ENCODE measurements at regions not wholly inside any gene's neighbourhood (a gene's known extent, or its start where the extent isn't known, plus 50 kb on each side); places are given as distances from the start of the nearest gene placed in this dataset.
A peak's percentile ranks its signal among the peaks of the same experiment; 100 is the strongest.

GRCh38 chr14:80049055-80049454, 162.2 kb downstream of the DIO2 start:
- no peaks in the 10 kb centered on the region for H3K36me3 Mint-ChIP-seq (ENCODE audit: insufficient read depth, unreplicated experiment)
- no peak overlapping the region for H3K27ac Mint-ChIP-seq (ENCODE audit: unreplicated experiment)
- no peak overlapping the region for H3K4me3 Mint-ChIP-seq (ENCODE audit: unreplicated experiment)
- intact Hi-C loops (cut with micrococcal nuclease; ENCODE audit: unreplicated experiment): no loop called here
- ChIA-PET CTCF (no interaction called here), POLR2A (no interaction called here)
- DNase-seq: no peak
- Histone ChIP-seq H3K4me3 (ENCODE audit: low read depth, low read length) (no peak overlapping the region), H3K36me3 (ENCODE audit: control insufficient read depth, insufficient read depth, low read length) (no peaks in the 10 kb centered on the region), H3K27me3 (replicated peaks; ENCODE audit: control insufficient read depth, insufficient read depth, low read length) (no peaks in the 10 kb centered on the region), H3K9me3 (no peaks in the 10 kb centered on the region), H3K4me1 (no peaks in the 10 kb centered on the region)
- no TSS peak for BruUV-seq (replicated peaks)
- no peaks in the 10 kb centered on the region for H3K9me3 Mint-ChIP-seq (ENCODE audit: unreplicated experiment)
- no peak for TF ChIP-seq CTCF (IDR thresholded peaks at IDR 0.05; ENCODE audit: insufficient read depth in 1 of 2, low read depth in 1 of 2, low read length in 1 of 2, severe bottlenecking in 1 of 2, unreplicated experiment in 1 of 2)
- no peaks in the 10 kb centered on the region for H3K4me1 Mint-ChIP-seq (ENCODE audit: low read depth, unreplicated experiment)
- H3K27me3 Mint-ChIP-seq (ENCODE audit: insufficient read depth, unreplicated experiment): no peaks in the 10 kb centered on the region

GRCh38 chr14:80047761-80048160, 163.5 kb downstream of the DIO2 start:
- no peak for TF ChIP-seq CTCF (IDR thresholded peaks at IDR 0.05; ENCODE audit: insufficient read depth in 1 of 2, low read depth in 1 of 2, low read length in 1 of 2, severe bottlenecking in 1 of 2, unreplicated experiment in 1 of 2)
- Histone ChIP-seq H3K36me3 (ENCODE audit: control insufficient read depth, insufficient read depth, low read length) (no peaks in the 10 kb centered on the region), H3K4me3 (ENCODE audit: low read depth, low read length) (no peak overlapping the region), H3K27me3 (replicated peaks; ENCODE audit: control insufficient read depth, insufficient read depth, low read length) (no peaks in the 10 kb centered on the region), H3K4me1 (no peaks in the 10 kb centered on the region), H3K9me3 (no peaks in the 10 kb centered on the region)
- Mint-ChIP-seq H3K36me3 (ENCODE audit: insufficient read depth, unreplicated experiment) (no peaks in the 10 kb centered on the region), H3K4me3 (ENCODE audit: unreplicated experiment) (no peak overlapping the region), H3K4me1 (ENCODE audit: low read depth, unreplicated experiment) (no peaks in the 10 kb centered on the region), H3K27me3 (ENCODE audit: insufficient read depth, unreplicated experiment) (no peaks in the 10 kb centered on the region), H3K9me3 (ENCODE audit: unreplicated experiment) (no peaks in the 10 kb centered on the region), H3K27ac (ENCODE audit: unreplicated experiment) (no peak overlapping the region)
- BruUV-seq (replicated peaks): no TSS peak
- ChIA-PET POLR2A (no interaction called here), CTCF (no interaction called here)
- intact Hi-C loops (cut with micrococcal nuclease; ENCODE audit: unreplicated experiment): no loop called here
- no peak for DNase-seq

- peak; percentile 12 to 36 for DNase-seq
- BruUV-seq (replicated peaks): no TSS peak
- intact Hi-C loops (cut with micrococcal nuclease; ENCODE audit: unreplicated experiment): loop anchor here (1.0 kb wide), 1 partner anchor 227 kb away; no protein-coding TSS in a partner anchor
These were observed 174.0 kb downstream of the DIO2 start for GRCh38 chr14:80037349-80037748.

More at GRCh38 chr14:80037349-80037748, 174.0 kb downstream of the DIO2 start:
- Histone ChIP-seq H3K9me3 (no peaks in the 10 kb centered on the region), H3K4me3 (ENCODE audit: low read depth, low read length) (no peak overlapping the region), H3K4me1 (no peaks in the 10 kb centered on the region), H3K27me3 (replicated peaks; ENCODE audit: control insufficient read depth, insufficient read depth, low read length) (no peaks in the 10 kb centered on the region), H3K36me3 (ENCODE audit: control insufficient read depth, insufficient read depth, low read length) (no peaks in the 10 kb centered on the region)
- TF ChIP-seq CTCF (IDR thresholded peaks at IDR 0.05; ENCODE audit: insufficient read depth in 1 of 2, low read depth in 1 of 2, low read length in 1 of 2, severe bottlenecking in 1 of 2, unreplicated experiment in 1 of 2): no peak
- ChIA-PET CTCF (no interaction called here), POLR2A (no interaction called here)
- Mint-ChIP-seq H3K27me3 (ENCODE audit: insufficient read depth, unreplicated experiment) (no peaks in the 10 kb centered on the region), H3K27ac (ENCODE audit: unreplicated experiment) (no peak overlapping the region), H3K4me1 (ENCODE audit: low read depth, unreplicated experiment) (no peaks in the 10 kb centered on the region), H3K9me3 (ENCODE audit: unreplicated experiment) (no peaks in the 10 kb centered on the region), H3K4me3 (ENCODE audit: unreplicated experiment) (no peak overlapping the region), H3K36me3 (ENCODE audit: insufficient read depth, unreplicated experiment) (no peaks in the 10 kb centered on the region)

All from Caco-2 (cell line).